ENCODE measurements at regions not wholly inside any gene's neighbourhood (a gene's known extent, or its start where the extent isn't known, plus 50 kb on each side); places are given as distances from the start of the nearest gene placed in this dataset.

- no peak for TF ChIP-seq EP300 (IDR thresholded peaks at IDR 0.05)
- no peak for TF ChIP-seq CTCF (IDR thresholded peaks at IDR 0.05)
- TF ChIP-seq POLR2A (IDR thresholded peaks at IDR 0.05; ENCODE audit: low read length): no peak
- no peak for TF ChIP-seq ELK1 (IDR thresholded peaks at IDR 0.05; ENCODE audit: low read depth, low read length)
- TF ChIP-seq POLR2AphosphoS2 (conservative IDR thresholded peaks at IDR 0.05; ENCODE audit: low read length): no peak
- no peak for TF ChIP-seq ESRRA (IDR thresholded peaks at IDR 0.05; ENCODE audit: borderline replicate concordance, low read length)
- TF ChIP-seq USF2 (IDR thresholded peaks at IDR 0.05): no peak
These were observed 108.5 kb upstream of the STMND1 start for GRCh38 chr6:16993396-16993795.
